ENCODE measurements at regions not wholly inside any gene's neighbourhood (a gene's known extent, or its start where the extent isn't known, plus 50 kb on each side); places are given as distances from the start of the nearest gene placed in this dataset.
"Not testable (repeated sequence)": the region's sequence is repeated elsewhere in the genome, so short reads cannot be mapped to it uniquely, and the experiment has no call there.

DNA sequence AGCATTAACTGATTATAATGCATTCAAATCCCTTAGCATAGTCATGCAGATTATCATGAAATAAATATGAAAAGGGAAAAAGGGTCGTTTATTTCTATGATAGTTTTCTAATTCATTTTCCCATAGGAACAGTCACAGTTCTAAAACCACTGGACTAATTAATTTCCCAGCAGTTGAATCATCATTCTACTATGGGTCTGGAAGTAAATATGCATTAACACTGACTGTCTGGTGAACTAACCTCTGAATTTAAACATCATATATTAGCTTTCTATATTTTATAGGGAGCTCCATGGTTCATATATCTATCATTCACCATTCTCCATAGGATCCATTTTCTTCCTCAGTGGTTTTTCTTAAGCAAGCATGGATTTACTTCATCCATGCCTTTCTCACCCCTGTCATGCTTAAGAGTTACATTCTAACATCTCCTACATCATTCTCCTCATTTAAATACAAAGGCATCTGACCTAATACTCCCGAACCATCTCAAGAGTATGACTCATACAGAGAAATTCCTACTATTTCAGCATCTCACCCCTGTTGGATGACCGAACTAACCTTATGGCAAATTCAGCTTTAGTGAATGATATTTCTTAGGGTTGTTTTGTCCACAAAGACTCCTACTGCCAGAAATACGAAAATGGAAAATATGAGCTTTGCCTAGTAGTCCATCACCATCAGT, 198.7 kb upstream of the ADAMTS3 start:
- H3K4me3 ChIP-seq (ENCODE audit: low read length in 2 of 2) = no peak overlapping the region
- no peaks in the 10 kb centered on the region for H3K27me3 ChIP-seq (ENCODE audit: control insufficient read depth in 2 of 2, insufficient read depth in 2 of 2, low read length in 2 of 2)
- no peaks in the 10 kb centered on the region for H3K36me3 ChIP-seq (ENCODE audit: control insufficient read depth in 2 of 2, insufficient read depth in 2 of 2, low read length in 2 of 2)
- no peaks in the 10 kb centered on the region for H3K9me3 ChIP-seq (ENCODE audit: control insufficient read depth in 2 of 2, low read length in 2 of 2)
- H3K4me1 ChIP-seq (ENCODE audit: control insufficient read depth in 2 of 2, insufficient read depth in 2 of 2, low read length in 2 of 2) = no peaks in the 10 kb centered on the region
- no peak overlapping the region for H3K9ac ChIP-seq (ENCODE audit: low read depth in 1 of 2, low read length in 2 of 2)
- H3K27ac ChIP-seq (ENCODE audit: low read depth in 2 of 2, low read length in 2 of 2) = no peak overlapping the region

DNA sequence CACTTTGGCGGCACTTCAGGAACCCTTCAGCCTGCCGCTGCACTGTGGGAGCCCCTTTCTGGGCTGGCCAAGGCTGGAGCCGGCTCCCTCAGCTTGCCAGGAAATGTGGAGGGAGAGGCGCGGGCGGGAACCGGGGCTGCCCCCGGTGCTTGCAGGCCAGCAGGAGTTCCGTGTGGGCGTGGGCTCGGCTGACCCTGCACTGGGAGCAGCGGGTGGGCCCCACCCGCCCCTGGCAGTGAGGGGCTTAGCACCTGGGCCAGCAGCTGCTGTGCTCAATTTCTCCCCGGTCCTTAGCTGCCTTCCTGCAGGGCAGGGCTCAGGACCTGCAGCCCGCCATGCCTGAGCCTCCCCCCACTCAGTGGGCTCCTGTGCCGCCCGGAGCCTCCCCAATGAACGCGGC, 196.8 kb upstream of the ADAMTS3 start:
- not testable (repeated sequence) for H3K36me3 ChIP-seq (ENCODE audit: control insufficient read depth in 2 of 2, insufficient read depth in 2 of 2, low read length in 2 of 2); H3K27ac ChIP-seq (ENCODE audit: low read depth in 2 of 2, low read length in 2 of 2); H3K9ac ChIP-seq (ENCODE audit: low read depth in 1 of 2, low read length in 2 of 2); H3K9me3 ChIP-seq (ENCODE audit: control insufficient read depth in 2 of 2, low read length in 2 of 2); H3K4me1 ChIP-seq (ENCODE audit: control insufficient read depth in 2 of 2, insufficient read depth in 2 of 2, low read length in 2 of 2); H3K27me3 ChIP-seq (ENCODE audit: control insufficient read depth in 2 of 2, insufficient read depth in 2 of 2, low read length in 2 of 2); H3K4me3 ChIP-seq (ENCODE audit: low read length in 2 of 2)

DNA sequence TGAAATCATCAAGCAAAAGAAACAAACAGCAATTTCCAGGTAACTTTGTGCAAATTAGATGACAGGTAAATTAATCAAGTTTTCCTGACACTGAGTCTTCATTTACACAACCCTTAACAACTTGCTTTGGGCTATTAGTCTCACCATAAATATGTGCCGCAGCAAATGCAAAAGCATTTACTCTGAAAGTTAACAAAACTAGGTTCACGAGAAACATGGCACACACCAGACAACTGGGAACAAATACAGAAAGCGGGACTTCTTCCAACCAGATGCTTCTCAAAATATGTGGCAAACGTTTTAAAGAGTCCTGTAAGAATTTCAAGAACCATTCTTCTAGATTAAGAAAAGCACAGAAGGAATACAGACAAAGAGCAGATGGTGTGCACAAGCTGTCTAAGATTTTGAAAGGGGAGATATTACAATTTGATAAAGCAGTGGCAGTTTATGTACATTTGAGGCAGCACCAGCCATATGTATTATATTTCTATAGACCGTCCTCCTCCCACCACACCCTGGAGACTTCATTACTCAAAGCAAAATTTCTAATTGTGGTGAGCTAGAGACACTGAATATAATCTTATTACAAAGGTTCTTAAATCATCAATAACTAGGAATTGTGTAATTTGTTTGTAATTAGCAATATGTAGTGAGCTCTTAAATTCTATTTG, 192.5 kb upstream of the ADAMTS3 start:
- Histone ChIP-seq H3K9me3 (ENCODE audit: control insufficient read depth in 2 of 2, low read length in 2 of 2) (no peaks in the 10 kb centered on the region), H3K4me3 (ENCODE audit: low read length in 2 of 2) (no peak overlapping the region), H3K27ac (ENCODE audit: low read depth in 2 of 2, low read length in 2 of 2) (no peak overlapping the region), H3K4me1 (ENCODE audit: control insufficient read depth in 2 of 2, insufficient read depth in 2 of 2, low read length in 2 of 2) (no peaks in the 10 kb centered on the region), H3K9ac (ENCODE audit: low read depth in 1 of 2, low read length in 2 of 2) (no peak overlapping the region), H3K36me3 (ENCODE audit: control insufficient read depth in 2 of 2, insufficient read depth in 2 of 2, low read length in 2 of 2) (no peaks in the 10 kb centered on the region), H3K27me3 (ENCODE audit: control insufficient read depth in 2 of 2, insufficient read depth in 2 of 2, low read length in 2 of 2) (no peaks in the 10 kb centered on the region)

DNA sequence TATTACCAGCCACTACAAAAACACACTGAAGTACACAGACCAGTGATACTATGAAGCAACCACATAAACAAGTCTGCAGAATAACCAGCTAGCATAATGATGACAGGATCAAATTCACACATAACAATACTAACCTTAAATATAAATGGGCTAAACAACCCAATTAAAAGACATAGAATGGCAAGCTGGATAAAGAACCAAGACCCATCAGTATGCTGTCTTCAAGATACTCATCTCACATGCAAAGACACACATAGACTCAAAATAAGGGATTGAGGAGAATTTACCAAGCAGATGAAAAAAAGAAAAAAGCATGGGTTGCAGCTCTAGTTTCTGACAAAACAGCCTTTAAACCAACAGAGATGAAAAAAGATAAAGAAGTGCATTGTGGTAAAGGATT, 184.4 kb upstream of the ADAMTS3 start:
- not testable (repeated sequence) for H3K36me3 ChIP-seq (ENCODE audit: control insufficient read depth in 2 of 2, insufficient read depth in 2 of 2, low read length in 2 of 2); H3K9ac ChIP-seq (ENCODE audit: low read depth in 1 of 2, low read length in 2 of 2); H3K27ac ChIP-seq (ENCODE audit: low read depth in 2 of 2, low read length in 2 of 2); H3K4me3 ChIP-seq (ENCODE audit: low read length in 2 of 2); H3K27me3 ChIP-seq (ENCODE audit: control insufficient read depth in 2 of 2, insufficient read depth in 2 of 2, low read length in 2 of 2); H3K4me1 ChIP-seq (ENCODE audit: control insufficient read depth in 2 of 2, insufficient read depth in 2 of 2, low read length in 2 of 2); H3K9me3 ChIP-seq (ENCODE audit: control insufficient read depth in 2 of 2, low read length in 2 of 2)

DNA sequence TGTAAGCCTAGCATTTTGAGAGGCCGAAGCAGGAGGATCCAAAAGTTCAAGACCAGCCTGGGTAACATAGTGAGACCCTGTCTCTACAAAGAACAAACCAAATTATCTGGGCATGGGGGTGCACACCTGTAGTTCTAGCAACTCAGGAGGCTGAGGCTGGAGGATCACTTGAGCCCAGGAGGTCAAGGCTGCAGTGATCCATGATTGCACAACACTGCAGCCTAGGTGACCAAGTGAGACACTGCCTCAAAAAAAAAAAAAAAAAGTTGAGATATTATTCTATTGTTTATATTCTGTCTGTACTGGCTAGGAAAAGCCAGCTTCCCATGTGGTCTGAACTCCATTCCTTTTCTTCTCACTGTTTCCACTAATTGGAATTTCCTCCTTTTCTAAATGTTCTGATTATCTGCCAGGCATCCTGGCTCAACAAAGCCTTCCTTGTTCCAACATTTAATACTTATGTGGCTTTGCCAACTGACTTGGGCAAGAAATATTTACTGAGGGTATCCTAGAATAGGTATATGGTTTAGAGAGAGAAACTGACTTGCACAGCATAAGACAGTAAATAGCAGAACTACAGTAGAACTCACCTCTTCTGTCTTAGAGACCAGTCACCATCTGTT, 175.2 kb upstream of the ADAMTS3 start:
- no peak overlapping the region for H3K27ac ChIP-seq (ENCODE audit: low read depth in 2 of 2, low read length in 2 of 2)

DNA sequence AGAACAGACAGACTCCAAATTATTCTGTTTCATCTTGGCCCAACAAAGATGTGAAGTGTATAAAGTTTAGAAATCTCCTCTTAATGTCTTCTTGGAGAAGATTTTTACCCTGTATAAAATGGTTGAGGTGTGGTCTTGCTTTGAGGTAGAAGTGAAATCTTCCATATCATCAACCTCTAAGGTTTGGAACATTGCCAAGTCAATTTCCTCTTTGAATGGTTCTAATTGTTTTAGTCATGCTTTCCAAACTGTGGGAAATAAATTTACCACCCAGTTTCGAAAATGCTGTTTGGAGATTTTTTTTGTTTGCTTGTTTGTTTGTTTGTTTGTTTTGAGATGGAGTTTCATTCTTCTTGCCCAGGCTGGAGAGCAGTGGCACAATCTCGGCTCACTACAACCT, 174.1 kb upstream of the ADAMTS3 start:
- Histone ChIP-seq H3K9me3 (ENCODE audit: control insufficient read depth in 2 of 2, low read length in 2 of 2) (no peaks in the 10 kb centered on the region), H3K27ac (ENCODE audit: low read depth in 2 of 2, low read length in 2 of 2) (no peak overlapping the region)

More for the DNA sequence above, 175.2 kb upstream of the ADAMTS3 start:
- Histone ChIP-seq H3K4me1 (ENCODE audit: control insufficient read depth in 2 of 2, insufficient read depth in 2 of 2, low read length in 2 of 2) (no peaks in the 10 kb centered on the region), H3K36me3 (ENCODE audit: control insufficient read depth in 2 of 2, insufficient read depth in 2 of 2, low read length in 2 of 2) (no peaks in the 10 kb centered on the region), H3K27me3 (ENCODE audit: control insufficient read depth in 2 of 2, insufficient read depth in 2 of 2, low read length in 2 of 2) (no peaks in the 10 kb centered on the region), H3K4me3 (ENCODE audit: low read length in 2 of 2) (no peak overlapping the region), H3K9me3 (ENCODE audit: control insufficient read depth in 2 of 2, low read length in 2 of 2) (no peaks in the 10 kb centered on the region), H3K9ac (ENCODE audit: low read depth in 1 of 2, low read length in 2 of 2) (no peak overlapping the region)

DNA sequence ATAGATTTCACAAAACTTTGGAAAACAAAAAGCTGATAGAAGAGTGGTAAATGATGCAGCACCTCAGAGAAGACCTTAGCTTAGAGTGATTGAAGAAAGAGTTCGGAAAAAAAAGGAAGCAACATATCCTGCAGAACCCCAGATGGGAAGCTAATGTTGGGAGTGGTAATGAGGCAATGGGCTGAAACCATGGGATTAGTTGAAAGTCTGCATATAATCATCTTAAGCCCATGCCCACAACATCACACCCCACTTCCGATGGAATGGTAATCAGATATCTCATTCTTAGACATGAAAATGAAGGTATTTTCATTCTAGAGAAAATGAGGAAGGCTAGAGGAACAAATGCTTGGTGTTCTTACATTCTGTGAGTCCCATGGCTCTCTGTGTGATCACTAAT, 146.3 kb upstream of the ADAMTS3 start:
- no peak overlapping the region for H3K9ac ChIP-seq (ENCODE audit: low read depth in 1 of 2, low read length in 2 of 2)
- no peaks in the 10 kb centered on the region for H3K27me3 ChIP-seq (ENCODE audit: control insufficient read depth in 2 of 2, insufficient read depth in 2 of 2, low read length in 2 of 2)
- H3K4me1 ChIP-seq (ENCODE audit: control insufficient read depth in 2 of 2, insufficient read depth in 2 of 2, low read length in 2 of 2) = no peaks in the 10 kb centered on the region
- no peaks in the 10 kb centered on the region for H3K9me3 ChIP-seq (ENCODE audit: control insufficient read depth in 2 of 2, low read length in 2 of 2)
- H3K4me3 ChIP-seq (ENCODE audit: low read length in 2 of 2) = no peak overlapping the region
- H3K27ac ChIP-seq (ENCODE audit: low read depth in 2 of 2, low read length in 2 of 2) = no peak overlapping the region
- H3K36me3 ChIP-seq (ENCODE audit: control insufficient read depth in 2 of 2, insufficient read depth in 2 of 2, low read length in 2 of 2) = no peaks in the 10 kb centered on the region

More for the DNA sequence above, 174.1 kb upstream of the ADAMTS3 start:
- Histone ChIP-seq H3K9ac (ENCODE audit: low read depth in 1 of 2, low read length in 2 of 2) (no peak overlapping the region), H3K4me3 (ENCODE audit: low read length in 2 of 2) (no peak overlapping the region), H3K27me3 (ENCODE audit: control insufficient read depth in 2 of 2, insufficient read depth in 2 of 2, low read length in 2 of 2) (no peaks in the 10 kb centered on the region), H3K4me1 (ENCODE audit: control insufficient read depth in 2 of 2, insufficient read depth in 2 of 2, low read length in 2 of 2) (no peaks in the 10 kb centered on the region), H3K36me3 (ENCODE audit: control insufficient read depth in 2 of 2, insufficient read depth in 2 of 2, low read length in 2 of 2) (no peaks in the 10 kb centered on the region)

DNA sequence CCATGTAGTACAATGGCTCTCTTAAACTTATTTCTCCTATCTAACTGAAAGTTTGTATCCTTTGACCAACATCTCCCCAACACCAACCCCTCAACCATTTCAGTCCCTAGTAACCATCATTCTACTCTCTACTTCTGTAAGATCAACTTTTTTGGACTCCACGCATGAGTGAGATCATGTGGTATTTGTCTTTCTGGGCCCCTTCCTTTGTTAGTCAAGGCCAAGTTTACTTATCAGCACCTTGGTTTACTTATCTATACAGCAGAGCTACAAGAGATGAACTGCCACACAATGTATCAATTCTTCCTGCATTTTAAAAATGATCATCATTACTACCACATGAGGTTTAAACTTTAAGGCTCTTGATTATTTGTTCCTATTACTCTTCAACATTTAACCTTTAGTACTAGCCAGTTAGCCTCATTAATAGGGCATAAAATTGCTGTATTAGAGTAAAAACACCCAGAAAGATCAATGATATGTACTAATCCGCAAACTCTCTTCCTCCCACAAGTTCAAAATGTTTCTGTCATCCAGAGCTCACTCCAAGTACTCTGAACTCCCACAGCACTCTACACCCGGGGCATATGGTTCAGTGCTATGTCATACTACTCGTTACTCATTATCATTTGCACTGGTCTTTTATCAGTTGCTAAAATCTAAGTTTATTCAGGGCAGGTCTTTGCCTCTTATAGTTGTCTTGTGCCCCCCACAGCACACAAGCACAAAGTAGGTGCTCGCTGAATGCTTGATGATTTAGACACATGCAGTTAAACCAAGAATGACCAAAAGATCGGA, 145.7 kb upstream of the ADAMTS3 start:
- Histone ChIP-seq H3K36me3 (ENCODE audit: control insufficient read depth in 2 of 2, insufficient read depth in 2 of 2, low read length in 2 of 2) (no peaks in the 10 kb centered on the region), H3K9ac (ENCODE audit: low read depth in 1 of 2, low read length in 2 of 2) (no peak overlapping the region), H3K4me3 (ENCODE audit: low read length in 2 of 2) (no peak overlapping the region), H3K27me3 (ENCODE audit: control insufficient read depth in 2 of 2, insufficient read depth in 2 of 2, low read length in 2 of 2) (no peaks in the 10 kb centered on the region), H3K27ac (ENCODE audit: low read depth in 2 of 2, low read length in 2 of 2) (no peak overlapping the region), H3K4me1 (ENCODE audit: control insufficient read depth in 2 of 2, insufficient read depth in 2 of 2, low read length in 2 of 2) (no peaks in the 10 kb centered on the region), H3K9me3 (ENCODE audit: control insufficient read depth in 2 of 2, low read length in 2 of 2) (no peaks in the 10 kb centered on the region)

DNA sequence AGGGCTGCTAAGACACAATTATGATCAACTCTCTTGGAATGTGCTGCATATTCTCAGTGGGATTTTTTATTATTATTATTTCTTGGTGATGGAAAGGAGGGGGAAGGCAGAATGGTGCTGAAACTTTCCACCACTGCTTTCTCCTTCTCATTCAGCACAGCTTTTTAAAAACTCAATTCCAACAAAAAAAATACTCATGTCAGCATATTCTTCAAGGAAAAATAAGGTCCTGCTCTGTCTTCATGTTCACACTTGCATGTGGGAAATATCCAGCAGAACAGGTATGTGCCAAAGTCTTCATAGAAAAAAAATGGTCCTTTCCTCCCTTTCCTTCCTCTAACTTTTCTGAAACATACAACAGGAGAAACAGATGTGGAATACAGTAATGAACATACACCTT, 144.0 kb upstream of the ADAMTS3 start:
- Histone ChIP-seq H3K9ac (ENCODE audit: low read depth in 1 of 2, low read length in 2 of 2) (no peak overlapping the region), H3K4me3 (ENCODE audit: low read length in 2 of 2) (no peak overlapping the region), H3K27ac (ENCODE audit: low read depth in 2 of 2, low read length in 2 of 2) (no peak overlapping the region), H3K4me1 (ENCODE audit: control insufficient read depth in 2 of 2, insufficient read depth in 2 of 2, low read length in 2 of 2) (no peaks in the 10 kb centered on the region), H3K27me3 (ENCODE audit: control insufficient read depth in 2 of 2, insufficient read depth in 2 of 2, low read length in 2 of 2) (no peaks in the 10 kb centered on the region), H3K36me3 (ENCODE audit: control insufficient read depth in 2 of 2, insufficient read depth in 2 of 2, low read length in 2 of 2) (no peaks in the 10 kb centered on the region), H3K9me3 (ENCODE audit: control insufficient read depth in 2 of 2, low read length in 2 of 2) (no peaks in the 10 kb centered on the region)

DNA sequence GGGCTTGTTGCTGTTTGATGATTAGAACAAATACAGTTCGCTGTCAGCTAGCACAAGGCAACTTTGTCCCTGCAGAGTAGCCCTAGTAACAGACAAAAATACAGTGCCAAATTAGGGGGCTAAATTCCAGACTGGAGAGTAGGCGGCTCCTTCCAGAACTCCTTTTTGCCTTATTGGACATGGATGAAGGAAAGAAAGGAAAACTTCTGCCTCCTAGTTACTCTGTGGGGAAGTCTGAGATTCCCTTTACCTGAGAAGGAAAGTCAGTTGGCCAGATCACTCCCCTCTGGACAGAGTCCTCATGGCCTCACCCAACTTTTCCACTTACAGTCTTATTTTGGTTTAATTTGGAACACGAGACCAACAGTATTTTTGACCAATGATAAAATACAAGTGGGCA, 140.5 kb upstream of the ADAMTS3 start:
- no peaks in the 10 kb centered on the region for H3K4me1 ChIP-seq (ENCODE audit: control insufficient read depth in 2 of 2, insufficient read depth in 2 of 2, low read length in 2 of 2)
- no peak overlapping the region for H3K27ac ChIP-seq (ENCODE audit: low read depth in 2 of 2, low read length in 2 of 2)
- no peaks in the 10 kb centered on the region for H3K9me3 ChIP-seq (ENCODE audit: control insufficient read depth in 2 of 2, low read length in 2 of 2)
- H3K27me3 ChIP-seq (ENCODE audit: control insufficient read depth in 2 of 2, insufficient read depth in 2 of 2, low read length in 2 of 2) = no peaks in the 10 kb centered on the region
- no peak overlapping the region for H3K4me3 ChIP-seq (ENCODE audit: low read length in 2 of 2)
- no peaks in the 10 kb centered on the region for H3K36me3 ChIP-seq (ENCODE audit: control insufficient read depth in 2 of 2, insufficient read depth in 2 of 2, low read length in 2 of 2)
- no peak overlapping the region for H3K9ac ChIP-seq (ENCODE audit: low read depth in 1 of 2, low read length in 2 of 2)
